ENCODE measurements at regions not wholly inside any gene's neighbourhood (a gene's known extent, or its start where the extent isn't known, plus 50 kb on each side); places are given as distances from the start of the nearest gene placed in this dataset.

GRCh38 chr14:86279405-86279804 is 749.5 kb downstream of the FLRT2 start:
- no peak for TF ChIP-seq CTCF (IDR thresholded peaks at IDR 0.05)
- Histone ChIP-seq H3K4me3 (no peak overlapping the region), H3K36me3 (no peaks in the 10 kb centered on the region), H3K4me1 (no peaks in the 10 kb centered on the region), H3K9me3 (no peaks in the 10 kb centered on the region), H3K9ac (ENCODE audit: low read depth in 2 of 2, low read length in 2 of 2) (no peak overlapping the region), H3K27ac (no peak overlapping the region), H3K27me3 (no peaks in the 10 kb centered on the region)
- intact Hi-C loops (cut with DNase I) = no loop called here
- DNase-seq = no peak

DNA sequence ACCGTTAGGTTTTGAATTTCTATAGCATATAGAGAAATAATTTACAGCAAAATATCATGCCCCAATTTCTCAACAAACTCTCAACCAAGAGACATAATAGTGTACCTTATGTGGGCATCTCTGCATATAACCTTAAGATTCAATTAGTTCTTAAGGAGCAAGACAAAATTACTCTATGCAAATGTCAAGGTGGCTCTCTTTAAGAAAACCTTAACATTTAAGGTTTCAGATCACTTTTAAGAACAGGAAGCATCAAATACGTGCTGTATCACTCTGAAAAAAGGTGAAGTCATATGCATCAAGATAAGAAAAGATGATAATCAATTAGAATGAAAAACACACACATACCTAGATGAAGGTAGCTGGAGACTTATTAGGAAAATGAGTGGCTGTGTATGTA is 728.0 kb downstream of the FLRT2 start:
- Histone ChIP-seq H3K36me3 (no peaks in the 10 kb centered on the region), H3K9ac (ENCODE audit: low read depth in 2 of 2, low read length in 2 of 2) (no peak overlapping the region), H3K4me1 (no peaks in the 10 kb centered on the region), H3K9me3 (no peaks in the 10 kb centered on the region), H3K27me3 (no peaks in the 10 kb centered on the region), H3K27ac (no peak overlapping the region), H3K4me3 (no peak overlapping the region)
- intact Hi-C loops (cut with DNase I) = no loop called here
- DNase-seq = no peak
- no peak for TF ChIP-seq CTCF (IDR thresholded peaks at IDR 0.05)

- intact Hi-C loops (cut with DNase I) = no loop called here
- H3K27ac ChIP-seq = no peak overlapping the region
- no peaks in the 10 kb centered on the region for H3K9me3 ChIP-seq
- TF ChIP-seq CTCF (IDR thresholded peaks at IDR 0.05) = no peak
- no peaks in the 10 kb centered on the region for H3K36me3 ChIP-seq
- H3K27me3 ChIP-seq = no peaks in the 10 kb centered on the region
- no peak overlapping the region for H3K9ac ChIP-seq (ENCODE audit: low read depth in 2 of 2, low read length in 2 of 2)
- no peaks in the 10 kb centered on the region for H3K4me1 ChIP-seq
- no peak overlapping the region for H3K4me3 ChIP-seq
- no peak for DNase-seq
Measured at GRCh38 chr14:86243158-86243557, 713.2 kb downstream of the FLRT2 start.

GRCh38 chr14:86237733-86238132 is 707.8 kb downstream of the FLRT2 start:
- Histone ChIP-seq H3K27me3 (no peaks in the 10 kb centered on the region), H3K9me3 (no peaks in the 10 kb centered on the region), H3K36me3 (no peaks in the 10 kb centered on the region), H3K4me1 (no peaks in the 10 kb centered on the region), H3K4me3 (no peak overlapping the region), H3K9ac (ENCODE audit: low read depth in 2 of 2, low read length in 2 of 2) (no peak overlapping the region), H3K27ac (no peak overlapping the region)
- DNase-seq = no peak
- TF ChIP-seq CTCF (IDR thresholded peaks at IDR 0.05) = no peak
- intact Hi-C loops (cut with DNase I) = no loop called here

DNA sequence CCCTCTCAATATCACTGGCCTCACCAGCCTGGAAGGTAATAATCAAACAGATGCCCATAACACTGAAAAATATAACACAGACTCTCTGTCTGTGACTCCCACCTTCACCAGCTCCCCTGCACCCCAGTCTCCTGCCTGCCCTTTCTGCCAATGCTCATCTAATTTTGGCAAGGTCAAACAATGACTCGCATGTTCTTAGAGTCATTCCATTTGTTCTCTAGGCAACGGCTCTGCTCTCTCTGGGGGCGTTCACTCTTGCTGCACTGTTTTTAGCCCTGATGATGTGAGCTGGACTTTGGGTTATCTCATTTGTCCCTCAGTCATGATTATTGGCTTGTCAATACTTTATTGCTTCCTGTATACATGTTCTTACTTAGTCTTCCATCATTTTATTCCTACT is 691.8 kb downstream of the FLRT2 start:
- no peaks in the 10 kb centered on the region for H3K27me3 ChIP-seq
- no peak for DNase-seq
- intact Hi-C loops (cut with DNase I) = no loop called here
- no peak overlapping the region for H3K27ac ChIP-seq
- H3K9me3 ChIP-seq = no peaks in the 10 kb centered on the region
- TF ChIP-seq CTCF (IDR thresholded peaks at IDR 0.05) = no peak
- H3K4me1 ChIP-seq = no peaks in the 10 kb centered on the region
- H3K36me3 ChIP-seq = no peaks in the 10 kb centered on the region
- no peak overlapping the region for H3K4me3 ChIP-seq
- H3K9ac ChIP-seq (ENCODE audit: low read depth in 2 of 2, low read length in 2 of 2) = no peak overlapping the region

- Histone ChIP-seq H3K27me3 (no peaks in the 10 kb centered on the region), H3K27ac (no peak overlapping the region), H3K4me1 (no peaks in the 10 kb centered on the region), H3K36me3 (no peaks in the 10 kb centered on the region), H3K4me3 (no peak overlapping the region), H3K9ac (ENCODE audit: low read depth in 2 of 2, low read length in 2 of 2) (no peak overlapping the region), H3K9me3 (no peaks in the 10 kb centered on the region)
- intact Hi-C loops (cut with DNase I) = no loop called here
- no peak for DNase-seq
- TF ChIP-seq CTCF (IDR thresholded peaks at IDR 0.05) = no peak
Measured at GRCh38 chr14:86221000-86221399, 691.1 kb downstream of the FLRT2 start.

All from colonic mucosa (tissue), 4 donors.